ENCODE measurements at regions not wholly inside any gene's neighbourhood (a gene's known extent, or its start where the extent isn't known, plus 50 kb on each side); places are given as distances from the start of the nearest gene placed in this dataset.
"Not testable (repeated sequence)": the region's sequence is repeated elsewhere in the genome, so short reads cannot be mapped to it uniquely, and the experiment has no call there.

GRCh38 chr14:23694949-23695663 is 58.9 kb downstream of the DHRS2 start:
- peak; percentile 27 for DNase-seq (ENCODE audit: low read depth, low spot score)

DNA sequence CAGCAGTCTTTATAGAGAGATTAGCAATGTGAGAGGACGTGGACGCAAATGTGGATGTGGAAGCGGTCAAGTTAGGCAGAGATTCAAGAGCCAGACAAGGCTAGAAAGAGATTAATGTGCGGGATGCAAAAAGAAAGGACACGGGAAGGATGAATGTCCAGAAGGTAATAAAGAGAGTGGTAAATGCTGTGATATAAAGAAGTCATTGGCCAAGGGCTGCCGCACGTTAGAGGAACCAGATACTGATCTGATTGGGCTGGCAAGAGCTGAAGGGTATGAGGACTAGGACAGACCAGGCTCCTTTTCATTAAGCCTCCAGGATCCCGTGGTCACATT is 59.5 kb downstream of the DHRS2 start:
- no peak for DNase-seq (ENCODE audit: low read depth, low spot score)

DNA sequence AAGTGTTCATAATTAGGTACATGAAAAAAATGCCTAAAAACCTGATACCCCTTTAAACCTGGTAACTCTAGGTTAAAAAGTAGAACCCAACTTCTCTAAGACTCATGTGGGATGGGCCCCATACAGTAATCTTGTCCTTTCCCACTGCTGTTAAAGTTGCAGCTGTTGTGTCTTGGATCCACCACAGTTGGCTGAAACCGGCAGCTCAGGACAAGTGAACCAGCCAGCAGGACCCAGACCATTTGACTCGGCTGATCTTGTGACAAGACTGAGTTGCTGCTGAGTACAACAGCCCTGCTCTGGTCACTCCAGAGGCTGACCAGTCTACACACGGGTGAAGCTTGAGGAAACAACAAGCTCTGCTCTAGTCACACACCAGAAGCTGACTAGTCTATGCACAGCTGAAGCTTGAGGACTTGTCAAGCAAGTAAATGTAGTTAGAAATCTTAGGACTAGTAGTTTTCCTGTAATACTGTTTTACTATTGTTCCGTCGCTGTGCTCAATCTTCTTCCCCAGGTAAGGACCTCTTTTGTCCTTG is 60.6 kb downstream of the DHRS2 start:
- DNase-seq (ENCODE audit: low read depth, low spot score) = no peak

GRCh38 chr14:23697680-23698079 is 61.5 kb downstream of the DHRS2 start:
- DNase-seq (ENCODE audit: low read depth, low spot score) = no peak

DNA sequence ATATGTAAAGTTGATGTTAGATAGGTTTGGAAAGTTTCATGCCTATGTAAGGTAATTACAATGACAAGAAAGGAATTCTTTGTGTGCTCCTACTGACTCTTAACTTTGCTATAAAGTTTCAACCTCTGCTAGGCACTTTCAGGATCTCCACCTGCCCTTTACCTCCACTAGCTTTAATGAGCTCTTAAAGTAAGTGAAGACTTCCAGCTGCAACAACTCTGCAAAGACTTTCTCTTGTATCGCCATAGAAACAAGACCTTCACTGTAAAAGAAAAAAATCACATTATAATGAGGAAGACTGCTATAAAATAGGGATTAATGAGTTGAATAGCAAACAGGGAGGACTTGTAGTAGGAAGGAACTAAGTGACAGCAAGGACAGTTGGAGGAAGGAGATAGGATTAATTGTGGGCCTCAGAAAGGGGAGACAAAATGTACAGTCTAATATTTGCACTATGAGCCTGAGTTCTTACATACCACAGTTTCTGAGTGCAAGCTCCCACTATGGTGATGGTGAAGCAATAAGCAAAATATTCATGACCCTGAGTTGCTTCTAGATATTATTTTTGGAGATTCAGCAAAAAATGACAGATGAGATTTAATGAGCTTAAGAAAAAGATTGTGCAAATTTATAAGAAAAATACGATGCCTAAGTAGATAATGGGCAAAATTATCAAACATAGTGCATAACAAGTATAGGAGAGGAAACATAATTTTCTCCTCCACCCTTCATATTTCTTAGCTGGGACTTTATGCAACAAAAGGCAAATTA is 66.7 kb downstream of the DHRS2 start:
- no peak for DNase-seq (ENCODE audit: low read depth, low spot score)

GRCh38 chr14:23704890-23705289 is 68.7 kb downstream of the DHRS2 start:
- DNase-seq (ENCODE audit: low read depth, low spot score) = no peak

- no peak for DNase-seq (ENCODE audit: low read depth, low spot score)
These were observed 71.3 kb downstream of the DHRS2 start for GRCh38 chr14:23707415-23707814.

GRCh38 chr14:23708343-23708742 is 72.2 kb downstream of the DHRS2 start:
- DNase-seq (ENCODE audit: low read depth, low spot score) = no peak

GRCh38 chr14:23709923-23710322 is 73.8 kb downstream of the DHRS2 start:
- no peak for DNase-seq (ENCODE audit: low read depth, low spot score)

- no peak for DNase-seq (ENCODE audit: low read depth, low spot score)
These were observed 76.1 kb downstream of the DHRS2 start for GRCh38 chr14:23712287-23712686.

DNA sequence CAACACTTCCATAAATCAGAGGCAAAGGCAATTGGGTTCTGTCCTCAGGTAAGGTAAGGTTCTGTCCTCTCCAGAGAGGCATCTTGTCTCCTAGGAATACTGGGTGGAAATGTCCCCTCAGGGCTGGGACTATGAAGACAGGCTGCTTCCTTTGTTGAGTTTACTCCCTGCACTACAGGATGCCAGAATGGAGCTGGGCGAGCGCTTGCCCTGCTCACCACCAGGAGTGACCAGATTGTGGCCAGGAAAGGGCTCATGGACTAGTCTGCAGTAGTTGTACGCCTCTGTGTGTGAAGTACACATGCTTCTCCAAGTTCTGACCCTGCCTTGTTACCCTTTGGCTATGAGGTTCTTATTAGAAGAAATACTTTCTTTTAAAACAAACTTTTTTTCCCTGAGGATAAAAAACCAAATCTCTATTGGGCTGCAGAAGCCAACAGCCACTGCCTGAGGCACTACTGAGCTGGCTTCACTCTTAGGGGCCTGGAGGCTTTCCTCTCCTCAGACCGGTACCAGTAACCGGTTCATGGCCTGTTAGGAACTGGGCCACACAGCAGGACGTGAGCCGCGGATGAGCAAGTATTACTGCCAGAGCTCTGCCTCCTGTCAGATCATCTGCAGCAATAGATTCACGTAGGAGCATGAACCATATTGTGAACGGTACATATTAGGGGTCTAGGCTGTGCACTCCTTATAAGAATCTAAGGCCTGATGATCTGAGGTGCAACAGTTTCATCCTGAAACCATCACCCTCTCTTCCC is 83.2 kb downstream of the DHRS2 start:
- no peak for DNase-seq (ENCODE audit: low read depth, low spot score)

GRCh38 chr14:23722675-23723074 is 86.5 kb downstream of the DHRS2 start:
- no peak for DNase-seq (ENCODE audit: low read depth, low spot score)

DNA sequence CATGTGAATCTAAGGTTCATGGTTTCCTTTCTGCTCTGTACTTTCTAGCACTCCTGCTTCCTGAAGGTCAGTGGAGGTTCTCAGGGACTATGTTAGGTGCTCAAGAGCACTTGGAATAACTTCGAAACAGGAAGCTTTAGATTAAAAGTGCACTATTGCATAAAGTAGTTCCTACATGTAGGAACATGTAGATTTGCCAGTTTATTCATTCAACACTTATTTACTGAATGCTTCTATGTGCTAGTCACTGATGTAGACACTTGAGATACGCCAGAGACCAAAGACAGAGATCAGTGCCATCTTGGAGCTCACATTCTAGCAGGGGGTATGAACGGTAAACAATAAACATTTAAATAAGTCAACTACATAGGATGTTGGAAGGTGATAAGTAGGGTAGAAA is 87.7 kb downstream of the DHRS2 start:
- no peak for DNase-seq (ENCODE audit: low read depth, low spot score)

DNA sequence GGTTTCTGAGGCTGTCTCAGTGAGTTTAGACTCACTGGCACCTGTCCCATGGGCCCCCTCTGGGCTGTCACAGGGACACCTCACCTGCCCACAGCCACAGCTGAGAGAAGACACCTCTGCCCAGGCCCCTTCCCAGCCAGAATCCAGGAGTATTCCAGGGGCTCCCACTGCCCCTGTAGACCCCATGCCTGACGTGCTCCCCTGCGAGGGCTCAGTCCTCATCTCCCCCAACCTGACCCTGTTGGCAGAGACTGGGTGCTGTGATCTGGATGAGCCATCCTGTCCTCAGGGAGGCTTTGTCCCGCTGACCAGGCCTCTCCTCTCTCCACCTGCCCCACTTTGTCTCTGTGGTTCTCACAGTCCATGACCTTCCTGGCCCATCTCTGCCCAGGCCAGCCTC is 89.4 kb downstream of the DHRS2 start:
- no peak for DNase-seq (ENCODE audit: low read depth, low spot score)

- no peak for DNase-seq (ENCODE audit: low read depth, low spot score)
These were observed 90.0 kb downstream of the DHRS2 start for GRCh38 chr14:23725980-23726710.

DNA sequence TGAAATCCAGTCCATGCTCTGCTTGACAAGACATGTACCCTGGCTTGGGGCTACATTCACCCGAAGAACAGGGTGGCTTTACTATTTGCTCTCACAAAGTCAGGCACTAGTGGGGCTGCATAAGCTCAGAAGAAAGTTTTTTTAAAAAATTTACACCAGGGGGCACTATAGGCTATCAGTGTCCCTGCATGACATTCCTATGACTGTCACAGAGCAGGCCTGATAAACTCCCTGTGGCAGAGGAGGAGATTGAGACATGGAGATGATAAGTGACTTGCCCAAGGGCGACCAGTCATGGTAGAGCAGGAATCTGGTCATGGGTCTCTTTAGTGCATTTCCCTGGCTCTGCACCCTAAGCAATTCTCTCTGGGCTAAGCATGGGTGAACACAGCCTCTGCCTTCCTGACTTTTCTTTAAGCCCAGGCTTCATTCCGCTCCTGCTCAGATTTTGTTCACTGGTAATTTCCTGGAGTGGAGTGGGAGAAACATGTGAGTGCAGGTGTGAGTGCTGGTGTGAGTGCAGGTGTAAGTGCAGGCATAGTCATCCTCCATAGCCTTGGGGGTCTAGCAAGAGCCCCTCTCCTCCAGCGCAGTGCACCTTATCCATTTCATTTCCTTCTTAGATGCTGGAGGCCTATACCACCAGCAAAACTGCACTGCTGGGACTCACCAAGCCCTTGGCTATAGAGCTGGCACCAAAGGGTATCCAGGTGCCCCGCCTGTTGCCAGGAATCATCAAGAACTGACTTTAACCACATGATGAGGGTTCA is 91.6 kb downstream of the DHRS2 start:
- no peak for DNase-seq (ENCODE audit: low read depth, low spot score)

DNA sequence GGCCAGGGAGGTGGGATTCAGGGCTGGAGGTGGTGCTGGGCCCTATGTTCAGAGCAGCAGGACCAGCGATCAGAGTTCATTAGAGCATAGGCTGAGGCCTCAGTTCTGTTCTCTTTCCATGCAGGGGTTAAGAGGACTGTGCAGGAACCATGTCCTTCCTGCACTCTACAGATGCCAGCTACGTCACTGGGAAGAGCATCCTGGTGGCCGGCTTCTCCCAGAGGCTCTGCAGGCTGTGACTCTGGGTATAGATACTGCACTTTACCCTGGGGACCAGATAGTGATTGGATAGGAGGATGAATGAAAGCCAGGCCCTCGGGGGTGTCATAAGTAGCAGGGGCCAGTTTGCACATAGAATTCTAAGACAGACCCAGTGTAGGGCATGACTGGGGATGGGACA is 92.6 kb downstream of the DHRS2 start:
- no peak for DNase-seq (ENCODE audit: low read depth, low spot score)

- no peak for DNase-seq (ENCODE audit: low read depth, low spot score)
These were observed 93.7 kb downstream of the DHRS2 start for GRCh38 chr14:23729720-23730387.

DNA sequence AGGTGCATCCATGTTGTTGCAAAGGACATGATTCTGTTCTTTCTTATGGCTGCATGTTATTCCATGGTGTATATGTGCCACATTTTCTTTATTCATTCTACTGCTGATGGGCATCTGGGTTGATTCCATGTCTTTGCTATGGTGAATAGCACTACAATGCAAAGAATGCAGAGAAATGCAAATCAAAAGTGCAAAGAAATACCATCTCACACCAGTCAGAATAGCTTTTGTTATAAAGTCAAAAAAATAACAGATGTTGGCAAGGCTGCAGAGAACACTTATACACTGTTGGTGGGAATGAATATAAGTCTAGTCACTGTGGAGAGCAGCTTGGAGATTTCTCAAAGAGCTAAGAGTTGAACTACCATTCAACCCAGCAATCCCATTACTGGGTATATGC is 99.2 kb downstream of the DHRS2 start:
- no peak for DNase-seq (ENCODE audit: low read depth, low spot score)

- not testable (repeated sequence) for DNase-seq (ENCODE audit: low read depth, low spot score)
These were observed 108.2 kb downstream of the DHRS2 start for GRCh38 chr14:23744368-23744767.

All from pulmonary artery endothelial cell (primary cell).